Neural progenitor cell (in vitro differentiated cells): ENCODE measurements at regions not wholly inside any gene's neighbourhood (a gene's known extent, or its start where the extent isn't known, plus 50 kb on each side); places are given as distances from the start of the nearest gene placed in this dataset.

ENCODE experiments used
- DNase-seq: peaks from one replicate; pipeline ENCODE4 v3.0.0-alpha.2; 2016; ENCODE audit warnings: low spot score
- H2AFZ ChIP-seq: fragments of 200-600 bp; sonication (generic); replicated peaks from 2 replicates; pipeline ENCODE4 v1.6.1; 2016; ENCODE audit warnings: antibody characterized with exemption
- H3F3A ChIP-seq: fragments of 200-600 bp; sonication (generic); 2 replicates; pipeline ENCODE4 v1.6.1; 2016; ENCODE audit warnings: antibody characterized with exemption, low read depth
- H3K27ac ChIP-seq: fragments of 200-600 bp; sonication (generic); 2 replicates; pipeline ENCODE4 v1.5.1; 2016; ENCODE audit warnings: mild to moderate bottlenecking
- H3K27me3 ChIP-seq: fragments of 200-600 bp; sonication (generic); 2 replicates; pipeline ENCODE4 v1.6.1; 2016; ENCODE audit warnings: mild to moderate bottlenecking, moderate library complexity
- H3K36me3 ChIP-seq: fragments of 200-600 bp; sonication (generic); 2 replicates; pipeline ENCODE4 v1.5.1; 2016
- H3K4me1 ChIP-seq: fragments of 200-600 bp; sonication (generic); 2 replicates; pipeline ENCODE4 v1.6.1; 2016; ENCODE audit warnings: mixed run types
- H3K4me2 ChIP-seq: fragments of 200-600 bp; sonication (generic); 2 replicates; pipeline ENCODE4 v1.6.1; 2016
- H3K4me3 ChIP-seq: fragments of 200-600 bp; sonication (generic); 2 replicates; pipeline ENCODE4 v1.5.1; 2016
- H3K79me2 ChIP-seq: fragments of 200-600 bp; sonication (generic); 2 replicates; pipeline ENCODE4 v1.6.1; 2016; ENCODE audit warnings: low read depth
- H3K9ac ChIP-seq: fragments of 200-600 bp; sonication (generic); 2 replicates; pipeline ENCODE4 v1.6.1; 2016
- H3K9me3 ChIP-seq: fragments of 200-600 bp; sonication (generic); 2 replicates; pipeline ENCODE4 v1.5.1; 2016; ENCODE audit warnings: low read depth
- H4K20me1 ChIP-seq: fragments of 200-600 bp; sonication (generic); 2 replicates; pipeline ENCODE4 v1.6.1; 2016; ENCODE audit warnings: low read depth
- H3K27ac Mint-ChIP-seq: 3 replicates; pipeline ENCODE4 v1.8.0; 2021; ENCODE audit warnings: mixed read lengths
- H3K27me3 Mint-ChIP-seq: 2 replicates; pipeline ENCODE4 v1.8.0; 2022; ENCODE audit warnings: low read depth, mild to moderate bottlenecking, inconsistent platforms, moderate library complexity, mixed read lengths; ENCODE audit not compliant: insufficient read depth
- H3K36me3 Mint-ChIP-seq: 3 replicates; pipeline ENCODE4 v1.8.0; 2021; ENCODE audit warnings: mixed read lengths
- H3K4me1 Mint-ChIP-seq: 3 replicates; pipeline ENCODE4 v1.8.0; 2021; ENCODE audit warnings: mixed read lengths
- H3K4me3 Mint-ChIP-seq: 3 replicates; pipeline ENCODE4 v1.8.0; 2021; ENCODE audit warnings: mild to moderate bottlenecking, moderate library complexity, mixed read lengths
- H3K9me3 Mint-ChIP-seq: 3 replicates; pipeline ENCODE4 v1.8.0; 2020; ENCODE audit warnings: mixed read lengths
- EZH2 ChIP-seq: fragments of 200-600 bp; sonication (generic); IDR thresholded peaks from 2 replicates; pipeline ENCODE4 v1.6.1; 2017; ENCODE audit warnings: antibody characterized with exemption, mild to moderate bottlenecking, moderate library complexity
- EZH2phosphoT487 ChIP-seq: fragments of 200-600 bp; sonication (generic); IDR thresholded peaks from 2 replicates; pipeline ENCODE4 v1.6.1; 2017; ENCODE audit warnings: antibody characterized with exemption
- TF ChIP-seq, protein P1 (sequence below): fragments of 200-600 bp; sonication (generic); IDR thresholded peaks from 2 replicates; pipeline ENCODE4 v1.5.1; 2017; ENCODE audit warnings: antibody characterized with exemption, mild to moderate bottlenecking

DNA sequence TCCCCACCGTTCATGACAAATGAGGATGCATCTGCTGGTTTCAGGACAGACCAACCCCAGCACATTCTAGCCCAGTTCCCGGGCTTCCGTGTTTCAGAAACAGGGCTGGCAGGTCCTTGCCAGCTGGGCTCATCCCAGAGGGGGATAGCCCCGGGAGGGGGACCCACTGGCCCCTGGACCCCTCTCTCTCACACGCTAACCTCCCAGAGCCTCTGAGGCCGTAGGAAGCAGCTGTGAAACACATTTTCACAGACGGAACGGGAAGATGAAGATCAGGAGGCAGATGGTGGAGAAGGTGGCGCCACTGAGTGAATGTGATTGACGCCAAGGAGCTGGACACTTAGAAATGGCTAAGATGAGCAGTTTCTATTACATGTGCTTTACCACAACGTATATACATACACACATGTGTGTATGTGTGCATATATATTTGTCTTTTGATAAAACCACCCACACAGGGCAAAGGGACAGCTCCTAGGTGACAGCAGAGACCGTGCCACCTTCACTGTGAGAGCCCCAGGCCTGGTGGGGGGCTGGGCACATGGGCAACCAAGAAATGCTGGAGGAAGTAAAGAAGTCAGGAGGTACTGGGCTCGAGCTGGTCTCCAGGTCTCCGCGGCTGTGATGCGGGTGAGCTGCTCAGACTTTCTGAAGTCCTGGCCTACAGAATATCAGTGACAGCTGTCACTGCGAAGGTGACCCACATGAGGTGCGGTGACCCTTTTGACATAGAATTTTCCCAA, 168.6 kb upstream of the IQSEC1 start:
- H3K4me1 Mint-ChIP-seq = peaks cover 31% of the 10 kb centered on the region
- no peaks in the 10 kb centered on the region for H3K9me3 ChIP-seq
- H3K27ac Mint-ChIP-seq = no peak overlapping the region
- H3F3A ChIP-seq = no peaks in the 10 kb centered on the region
- no peak overlapping the region for H2AFZ ChIP-seq
- H3K27me3 ChIP-seq = no peaks in the 10 kb centered on the region
- H3K79me2 ChIP-seq = no peaks in the 10 kb centered on the region
- H3K36me3 Mint-ChIP-seq = no peaks in the 10 kb centered on the region
- no peak overlapping the region for H3K4me2 ChIP-seq
- H3K4me3 Mint-ChIP-seq = no peak overlapping the region
- H3K9me3 Mint-ChIP-seq = no peaks in the 10 kb centered on the region
- no peaks in the 10 kb centered on the region for H3K36me3 ChIP-seq
- H3K9ac ChIP-seq = no peak overlapping the region
- no peak overlapping the region for H3K27ac ChIP-seq
- no peaks in the 10 kb centered on the region for H4K20me1 ChIP-seq
- H3K4me3 ChIP-seq = no peak overlapping the region
- no peaks in the 10 kb centered on the region for H3K27me3 Mint-ChIP-seq
- TF ChIP-seq EZH2 = no peak
- TF ChIP-seq EZH2phosphoT487 = no peak
- TF ChIP-seq, protein P1, sequence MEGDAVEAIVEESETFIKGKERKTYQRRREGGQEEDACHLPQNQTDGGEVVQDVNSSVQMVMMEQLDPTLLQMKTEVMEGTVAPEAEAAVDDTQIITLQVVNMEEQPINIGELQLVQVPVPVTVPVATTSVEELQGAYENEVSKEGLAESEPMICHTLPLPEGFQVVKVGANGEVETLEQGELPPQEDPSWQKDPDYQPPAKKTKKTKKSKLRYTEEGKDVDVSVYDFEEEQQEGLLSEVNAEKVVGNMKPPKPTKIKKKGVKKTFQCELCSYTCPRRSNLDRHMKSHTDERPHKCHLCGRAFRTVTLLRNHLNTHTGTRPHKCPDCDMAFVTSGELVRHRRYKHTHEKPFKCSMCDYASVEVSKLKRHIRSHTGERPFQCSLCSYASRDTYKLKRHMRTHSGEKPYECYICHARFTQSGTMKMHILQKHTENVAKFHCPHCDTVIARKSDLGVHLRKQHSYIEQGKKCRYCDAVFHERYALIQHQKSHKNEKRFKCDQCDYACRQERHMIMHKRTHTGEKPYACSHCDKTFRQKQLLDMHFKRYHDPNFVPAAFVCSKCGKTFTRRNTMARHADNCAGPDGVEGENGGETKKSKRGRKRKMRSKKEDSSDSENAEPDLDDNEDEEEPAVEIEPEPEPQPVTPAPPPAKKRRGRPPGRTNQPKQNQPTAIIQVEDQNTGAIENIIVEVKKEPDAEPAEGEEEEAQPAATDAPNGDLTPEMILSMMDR = no peak
- peaks cover 8% of the 10 kb centered on the region for H3K4me1 ChIP-seq
- no peak for DNase-seq

DNA sequence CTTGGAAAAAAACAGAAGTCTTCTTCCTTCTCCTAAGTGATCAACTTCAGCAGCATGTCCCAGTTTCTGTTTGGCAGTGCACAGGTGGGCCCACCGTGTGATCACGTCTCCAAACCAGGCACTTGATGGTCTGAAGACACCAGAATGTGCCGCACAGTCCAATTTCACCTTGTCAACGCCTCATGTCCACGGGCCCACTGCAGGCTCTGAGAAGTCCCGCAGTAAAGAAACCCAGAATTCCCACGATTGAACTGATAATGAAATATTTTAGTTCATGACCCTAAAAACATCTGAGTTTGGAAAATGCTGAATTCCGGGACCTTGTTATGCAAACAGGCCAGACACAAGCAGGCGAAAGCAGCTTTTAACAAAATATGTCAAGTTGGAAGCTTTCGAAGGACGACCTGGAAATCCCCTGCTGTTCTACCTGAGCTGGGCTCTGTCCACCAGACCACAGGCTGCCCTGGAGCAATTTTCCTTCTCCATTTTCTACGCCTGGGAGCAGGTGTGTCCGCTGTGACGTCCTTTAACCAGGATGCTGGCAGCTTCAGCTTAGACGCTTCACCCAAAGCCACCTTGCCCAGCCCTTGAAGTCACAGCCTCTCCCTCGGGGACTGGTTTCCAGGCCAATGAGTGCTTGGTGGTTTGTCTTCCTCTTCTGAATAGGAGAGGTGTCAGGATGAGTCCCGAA, 167.8 kb upstream of the IQSEC1 start:
- Mint-ChIP-seq H3K27ac (peak overlapping the region; percentile 57), H3K4me1 (peaks cover 29% of the 10 kb centered on the region), H3K27me3 (no peaks in the 10 kb centered on the region), H3K9me3 (no peaks in the 10 kb centered on the region), H3K36me3 (no peaks in the 10 kb centered on the region), H3K4me3 (no peak overlapping the region)
- H3F3A ChIP-seq = no peaks in the 10 kb centered on the region
- no peak for DNase-seq
- no peaks in the 10 kb centered on the region for H3K27me3 ChIP-seq
- TF ChIP-seq EZH2phosphoT487 (no peak), EZH2 (no peak)
- TF ChIP-seq, protein P1 = no peak
- H3K27ac ChIP-seq = no peak overlapping the region
- H3K4me3 ChIP-seq = no peak overlapping the region
- peaks cover 8% of the 10 kb centered on the region for H3K4me1 ChIP-seq
- no peaks in the 10 kb centered on the region for H4K20me1 ChIP-seq
- H3K4me2 ChIP-seq = no peak overlapping the region
- H3K9me3 ChIP-seq = no peaks in the 10 kb centered on the region
- no peak overlapping the region for H2AFZ ChIP-seq
- H3K9ac ChIP-seq = no peak overlapping the region
- no peaks in the 10 kb centered on the region for H3K79me2 ChIP-seq
- no peaks in the 10 kb centered on the region for H3K36me3 ChIP-seq

DNA sequence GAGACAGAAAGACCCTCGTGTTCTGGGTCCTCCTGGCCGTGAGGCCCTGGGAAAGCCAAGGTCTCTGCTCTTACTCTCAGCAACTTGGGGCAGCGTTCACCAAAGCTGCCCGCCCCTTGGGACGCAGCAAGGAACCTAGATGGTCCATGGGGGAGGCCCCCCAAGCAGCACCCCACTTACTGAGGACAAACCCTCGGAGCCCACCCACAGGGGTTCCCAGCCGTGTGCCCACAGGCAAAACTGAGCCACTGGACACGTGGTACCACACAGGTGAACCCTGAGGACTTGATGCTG, 166.2 kb upstream of the IQSEC1 start:
- Histone ChIP-seq H3K27me3 (no peaks in the 10 kb centered on the region), H3K4me3 (no peak overlapping the region), H3K9ac (no peak overlapping the region), H3K27ac (no peak overlapping the region), H3K4me1 (peaks cover 8% of the 10 kb centered on the region), H3F3A (no peaks in the 10 kb centered on the region), H4K20me1 (no peaks in the 10 kb centered on the region), H3K36me3 (no peaks in the 10 kb centered on the region), H3K79me2 (no peaks in the 10 kb centered on the region), H3K9me3 (no peaks in the 10 kb centered on the region), H2AFZ (no peak overlapping the region), H3K4me2 (no peak overlapping the region)
- H3K9me3 Mint-ChIP-seq = no peaks in the 10 kb centered on the region
- H3K27me3 Mint-ChIP-seq = no peaks in the 10 kb centered on the region
- H3K4me1 Mint-ChIP-seq = peaks cover 41% of the 10 kb centered on the region
- H3K27ac Mint-ChIP-seq = no peak overlapping the region
- no peak for DNase-seq
- no peaks in the 10 kb centered on the region for H3K36me3 Mint-ChIP-seq
- TF ChIP-seq EZH2 = no peak
- TF ChIP-seq EZH2phosphoT487 = no peak
- TF ChIP-seq, protein P1 = no peak
- H3K4me3 Mint-ChIP-seq = no peak overlapping the region
